H9 (cell line): ENCODE measurements at regions not wholly inside any gene's neighbourhood (a gene's known extent, or its start where the extent isn't known, plus 50 kb on each side); places are given as distances from the start of the nearest gene placed in this dataset.

Experiments
- DNase-seq: peaks from one replicate; pipeline ENCODE4 v3.0.0-alpha.2; 2017
- H2AFZ ChIP-seq: one replicate; pipeline ENCODE4 v1.6.1; 2013; ENCODE audit warnings: mild to moderate bottlenecking, low read length, control low read depth, moderate library complexity
- H2AK5ac ChIP-seq: 2 replicates; pipeline ENCODE4 v1.6.1; 2013; ENCODE audit warnings: low read length, control low read depth, mixed read lengths; ENCODE audit not compliant: insufficient read length
- H2BK120ac ChIP-seq: one replicate; pipeline ENCODE4 v1.6.1; 2013; ENCODE audit warnings: low read depth, mild to moderate bottlenecking, low read length, control low read depth, inconsistent platforms; ENCODE audit not compliant: poor library complexity, severe bottlenecking
- H2BK12ac ChIP-seq: 2 replicates; pipeline ENCODE4 v1.6.1; 2013; ENCODE audit warnings: low read length, control low read depth, mixed read lengths, low read depth; ENCODE audit not compliant: insufficient read length
- H2BK15ac ChIP-seq: 2 replicates; pipeline ENCODE4 v1.6.1; 2013; ENCODE audit warnings: low read depth, low read length, control low read depth
- H2BK20ac ChIP-seq: one replicate; pipeline ENCODE4 v1.6.1; 2013; ENCODE audit warnings: low read depth, mild to moderate bottlenecking, low read length, control low read depth, inconsistent platforms; ENCODE audit not compliant: poor library complexity, severe bottlenecking
- H2BK5ac ChIP-seq: 2 replicates; pipeline ENCODE4 v1.6.1; 2013; ENCODE audit warnings: low read length, control low read depth, mixed read lengths; ENCODE audit not compliant: insufficient read length
- H3K14ac ChIP-seq: 2 replicates; pipeline ENCODE4 v1.6.1; 2013; ENCODE audit warnings: low read length, control low read depth; ENCODE audit not compliant: insufficient read depth
- H3K18ac ChIP-seq: 2 replicates; pipeline ENCODE4 v1.6.1; 2013; ENCODE audit warnings: low read depth, mild to moderate bottlenecking, mixed read lengths, low read length, control low read depth; ENCODE audit not compliant: insufficient read length
- H3K23ac ChIP-seq: 2 replicates; pipeline ENCODE4 v1.6.1; 2013; ENCODE audit warnings: low read length, control low read depth, mixed read lengths, low read depth; ENCODE audit not compliant: insufficient read length
- H3K23me2 ChIP-seq: 2 replicates; pipeline ENCODE4 v1.6.1; 2013; ENCODE audit warnings: low read depth, mild to moderate bottlenecking, mixed read lengths, low read length, control low read depth; ENCODE audit not compliant: insufficient read length, poor library complexity, severe bottlenecking
- H3K27ac ChIP-seq: 2 replicates; pipeline ENCODE4 v1.5.1; 2013; ENCODE audit warnings: low read length, control low read depth, mixed read lengths, low read depth; ENCODE audit not compliant: insufficient read length
- H3K27me3 ChIP-seq: 2 replicates; pipeline ENCODE4 v1.6.1; 2013; ENCODE audit warnings: low read length, control low read depth, inconsistent platforms; ENCODE audit not compliant: insufficient read depth
- H3K4ac ChIP-seq: 2 replicates; pipeline ENCODE4 v1.6.1; 2013; ENCODE audit warnings: low read depth, mild to moderate bottlenecking, control low read depth, inconsistent platforms, low read length, moderate library complexity
- H3K4me1 ChIP-seq: 2 replicates; pipeline ENCODE4 v1.6.1; 2013; ENCODE audit warnings: low read length, control low read depth, inconsistent platforms; ENCODE audit not compliant: insufficient read depth
- H3K4me2 ChIP-seq: 2 replicates; pipeline ENCODE4 v1.6.1; 2013; ENCODE audit warnings: low read length, control low read depth, mixed read lengths; ENCODE audit not compliant: insufficient read length, insufficient read depth
- H3K56ac ChIP-seq: 2 replicates; pipeline ENCODE4 v1.6.1; 2013; ENCODE audit warnings: low read depth, mild to moderate bottlenecking, mixed read lengths, low read length, control low read depth; ENCODE audit not compliant: insufficient read length
- H3K79me1 ChIP-seq: 2 replicates; pipeline ENCODE4 v1.6.1; 2013; ENCODE audit warnings: low read depth, mild to moderate bottlenecking, moderate library complexity, low read length, control low read depth, inconsistent platforms; ENCODE audit not compliant: insufficient read depth, poor library complexity, severe bottlenecking
- H3K79me2 ChIP-seq: 2 replicates; pipeline ENCODE4 v1.6.1; 2013; ENCODE audit warnings: low read length, control low read depth, inconsistent platforms; ENCODE audit not compliant: insufficient read depth
- H3K9ac ChIP-seq: 2 replicates; pipeline ENCODE4 v1.6.1; 2013; ENCODE audit warnings: low read length, control low read depth, mixed read lengths; ENCODE audit not compliant: insufficient read length; ENCODE audit errors: extremely low read depth
- H3K9me3 ChIP-seq: one replicate; pipeline ENCODE4 v1.6.1; 2013; ENCODE audit warnings: low read depth, low read length, inconsistent platforms; ENCODE audit not compliant: control insufficient read depth
- H3T11ph ChIP-seq: one replicate; pipeline ENCODE4 v1.6.1; 2013; ENCODE audit warnings: mild to moderate bottlenecking, low read length, control low read depth, inconsistent platforms
- H4K20me1 ChIP-seq: one replicate; pipeline ENCODE4 v1.6.1; 2013; ENCODE audit not compliant: control insufficient read depth, insufficient read length, insufficient read depth
- H4K5ac ChIP-seq: 2 replicates; pipeline ENCODE4 v1.6.1; 2013; ENCODE audit warnings: low read depth, mild to moderate bottlenecking, mixed read lengths, low read length, control low read depth; ENCODE audit not compliant: insufficient read length
- H4K8ac ChIP-seq: replicated peaks from 2 replicates; pipeline ENCODE4 v1.6.1; 2013; ENCODE audit warnings: low read length, control low read depth, mixed read lengths, low read depth; ENCODE audit not compliant: insufficient read length
- H4K91ac ChIP-seq: 2 replicates; pipeline ENCODE4 v1.6.1; 2013; ENCODE audit warnings: low read depth, mild to moderate bottlenecking, moderate library complexity, mixed read lengths, low read length, control low read depth; ENCODE audit not compliant: insufficient read length
- H3K27ac Mint-ChIP-seq, 3 experiments: 2 replicates in 2 of 3; 3 replicates in 1 of 3; pipeline ENCODE4 v1.8.0; 2020 to 2021; ENCODE audit warnings: mixed read lengths in 3 of 3, mild to moderate bottlenecking in 1 of 3, moderate library complexity in 1 of 3
- H3K27me3 Mint-ChIP-seq: 2 replicates; pipeline ENCODE4 v1.8.0; 2021; ENCODE audit warnings: low read depth, mild to moderate bottlenecking, moderate library complexity, mixed read lengths
- H3K36me3 Mint-ChIP-seq, 3 experiments: 2 replicates in 2 of 3; 3 replicates in 1 of 3; pipeline ENCODE4 v1.8.0; 2020 to 2021; ENCODE audit warnings: low read depth in 3 of 3, mixed read lengths in 3 of 3; ENCODE audit not compliant: insufficient read depth in 1 of 3
- H3K4me1 Mint-ChIP-seq, 2 experiments: 2 replicates each; pipeline ENCODE4 v1.8.0; 2020; ENCODE audit warnings: mixed read lengths in 2 of 2
- H3K4me3 Mint-ChIP-seq, 2 experiments: 2 replicates in 1 of 2; 3 replicates in 1 of 2; pipeline ENCODE4 v1.8.0; 2020 to 2021; ENCODE audit warnings: mild to moderate bottlenecking in 2 of 2, mixed read lengths in 2 of 2, moderate library complexity in 1 of 2
- H3K9me3 Mint-ChIP-seq, 2 experiments: 2 replicates in 1 of 2; 3 replicates in 1 of 2; pipeline ENCODE4 v1.8.0; 2020; ENCODE audit warnings: mild to moderate bottlenecking in 2 of 2, mixed read lengths in 2 of 2, moderate library complexity in 1 of 2
- TF ChIP-seq, protein P1 (sequence below): fragments of 200-600 bp; sonication (generic); conservative IDR thresholded peaks from 3 replicates; pipeline ENCODE4 v1.8.0; 2021; ENCODE audit warnings: antibody characterized with exemption, mild to moderate bottlenecking

DNA sequence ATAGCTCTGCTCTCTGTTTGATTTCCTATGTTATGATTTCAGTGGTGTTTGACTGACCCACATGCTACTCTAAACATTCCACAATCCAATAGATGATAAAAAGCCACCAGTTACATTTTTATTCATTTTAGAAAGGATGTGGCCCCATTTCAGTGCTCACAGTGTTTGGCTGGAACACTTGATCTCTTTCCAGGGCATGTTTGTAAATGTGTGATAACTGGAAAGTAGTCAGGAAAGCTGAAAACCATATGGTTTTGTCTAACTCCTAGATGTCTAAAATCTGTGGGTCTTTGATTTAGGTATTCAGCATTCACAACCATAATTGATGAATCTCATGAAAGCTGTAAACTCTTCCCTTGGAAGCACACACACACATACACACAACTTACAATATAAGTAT lies 904.9 kb upstream of the AGA start:
- Histone ChIP-seq H4K8ac (no peak overlapping the region), H2BK15ac (no peak overlapping the region), H3K23me2 (no peaks in the 10 kb centered on the region), H3K27me3 (no peaks in the 10 kb centered on the region), H3K14ac (no peak overlapping the region), H2AFZ (no peak overlapping the region), H3K79me2 (no peaks in the 10 kb centered on the region), H3T11ph (no peak overlapping the region), H3K23ac (no peak overlapping the region), H2BK12ac (no peak overlapping the region), H3K4me1 (no peaks in the 10 kb centered on the region), H3K4ac (no peak overlapping the region), H3K9me3 (no peaks in the 10 kb centered on the region), H2BK5ac (no peak overlapping the region), H3K18ac (no peak overlapping the region), H3K4me2 (no peak overlapping the region), H3K9ac (no peak overlapping the region), H2BK120ac (no peak overlapping the region), H4K5ac (no peak overlapping the region), H3K79me1 (no peaks in the 10 kb centered on the region), H4K91ac (no peak overlapping the region), H2BK20ac (no peak overlapping the region), H3K56ac (no peak overlapping the region), H2AK5ac (no peak overlapping the region), H4K20me1 (no peaks in the 10 kb centered on the region), H3K27ac (no peak overlapping the region)
- H3K36me3 Mint-ChIP-seq = no peaks in the 10 kb centered on the region
- H3K4me3 Mint-ChIP-seq = no peak overlapping the region
- H3K4me1 Mint-ChIP-seq = no peaks in the 10 kb centered on the region; a peak in 1 of 4 replicates
- H3K9me3 Mint-ChIP-seq = no peaks in the 10 kb centered on the region
- no peak for DNase-seq
- no peak overlapping the region for H3K27ac Mint-ChIP-seq
- H3K27me3 Mint-ChIP-seq = no peaks in the 10 kb centered on the region
- TF ChIP-seq, protein P1, sequence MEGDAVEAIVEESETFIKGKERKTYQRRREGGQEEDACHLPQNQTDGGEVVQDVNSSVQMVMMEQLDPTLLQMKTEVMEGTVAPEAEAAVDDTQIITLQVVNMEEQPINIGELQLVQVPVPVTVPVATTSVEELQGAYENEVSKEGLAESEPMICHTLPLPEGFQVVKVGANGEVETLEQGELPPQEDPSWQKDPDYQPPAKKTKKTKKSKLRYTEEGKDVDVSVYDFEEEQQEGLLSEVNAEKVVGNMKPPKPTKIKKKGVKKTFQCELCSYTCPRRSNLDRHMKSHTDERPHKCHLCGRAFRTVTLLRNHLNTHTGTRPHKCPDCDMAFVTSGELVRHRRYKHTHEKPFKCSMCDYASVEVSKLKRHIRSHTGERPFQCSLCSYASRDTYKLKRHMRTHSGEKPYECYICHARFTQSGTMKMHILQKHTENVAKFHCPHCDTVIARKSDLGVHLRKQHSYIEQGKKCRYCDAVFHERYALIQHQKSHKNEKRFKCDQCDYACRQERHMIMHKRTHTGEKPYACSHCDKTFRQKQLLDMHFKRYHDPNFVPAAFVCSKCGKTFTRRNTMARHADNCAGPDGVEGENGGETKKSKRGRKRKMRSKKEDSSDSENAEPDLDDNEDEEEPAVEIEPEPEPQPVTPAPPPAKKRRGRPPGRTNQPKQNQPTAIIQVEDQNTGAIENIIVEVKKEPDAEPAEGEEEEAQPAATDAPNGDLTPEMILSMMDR = no peak
